GM19455 (cell line): ENCODE measurements at regions not wholly inside any gene's neighbourhood (a gene's known extent, or its start where the extent isn't known, plus 50 kb on each side); places are given as distances from the start of the nearest gene placed in this dataset.

Source experiments
- ATAC-seq: cut with Tn5 transposase; IDR thresholded peaks from one replicate; pipeline ENCODE4 v1.9.1; 2021; ENCODE audit not compliant: unreplicated experiment

GRCh38 chr17:56737421-56738161, 96.1 kb downstream of the C17orf67 start:
- no peak for ATAC-seq

GRCh38 chr17:56739376-56739775, 94.3 kb downstream of the C17orf67 start:
- ATAC-seq = no peak

- no peak for ATAC-seq
These were observed 93.9 kb downstream of the C17orf67 start for GRCh38 chr17:56739776-56740175.

GRCh38 chr17:56740481-56740880, 93.2 kb downstream of the C17orf67 start:
- no peak for ATAC-seq
